Adipocyte (in vitro differentiated cells): ENCODE measurements at regions not wholly inside any gene's neighbourhood (a gene's known extent, or its start where the extent isn't known, plus 50 kb on each side); places are given as distances from the start of the nearest gene placed in this dataset.

Experiments
- DNase-seq: peaks from one replicate; pipeline ENCODE4 v3.0.0-alpha.2; 2015; ENCODE audit warnings: low read depth
- H3K27me3 ChIP-seq: replicated peaks from 2 replicates; pipeline ENCODE4 v1.7.0; 2013; ENCODE audit warnings: mild to moderate bottlenecking, low read length, moderate library complexity; ENCODE audit not compliant: control insufficient read depth, insufficient read depth
- H3K36me3 ChIP-seq: 2 replicates; pipeline ENCODE4 v1.7.0; 2013; ENCODE audit warnings: low read length, mild to moderate bottlenecking, moderate library complexity; ENCODE audit not compliant: control insufficient read depth, insufficient read depth, severe bottlenecking
- H3K4me1 ChIP-seq: 2 replicates; pipeline ENCODE4 v1.7.0; 2013; ENCODE audit warnings: mild to moderate bottlenecking, low read length, moderate library complexity; ENCODE audit not compliant: control insufficient read depth, insufficient read depth
- H3K4me3 ChIP-seq: 2 replicates; pipeline ENCODE4 v1.7.0; 2013; ENCODE audit warnings: mild to moderate bottlenecking, low read length, moderate library complexity
- H3K9ac ChIP-seq: 2 replicates; pipeline ENCODE4 v1.7.0; 2013; ENCODE audit warnings: mild to moderate bottlenecking, low read length, moderate library complexity
- H3K9me3 ChIP-seq: 2 replicates; pipeline ENCODE4 v1.7.0; 2013; ENCODE audit warnings: mild to moderate bottlenecking, low read length, moderate library complexity; ENCODE audit not compliant: control insufficient read depth

DNA sequence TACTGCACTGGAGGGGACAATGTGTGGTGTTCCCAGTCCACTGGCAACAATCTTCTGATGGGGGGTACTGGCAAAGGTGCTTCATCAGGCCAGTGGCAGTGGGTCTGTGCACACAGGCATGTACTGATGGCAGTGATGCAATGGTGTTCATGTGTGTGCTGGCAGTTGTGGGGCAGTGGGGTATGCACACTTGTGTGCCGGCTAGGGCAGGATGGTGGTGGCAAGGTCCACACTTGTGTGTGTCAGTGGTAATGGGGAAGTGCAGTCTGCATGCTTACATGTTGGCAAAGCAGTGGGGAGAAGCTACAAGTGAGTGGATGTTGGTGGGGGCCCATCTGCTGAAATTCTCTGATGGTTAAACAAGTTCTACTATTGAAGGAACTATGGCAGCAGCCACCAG, 504.6 kb upstream of the ZNF462 start:
- H3K9me3 ChIP-seq: no peaks in the 10 kb centered on the region
- no peak overlapping the region for H3K9ac ChIP-seq
- no peaks in the 10 kb centered on the region for H3K27me3 ChIP-seq
- no peak overlapping the region for H3K4me3 ChIP-seq
- H3K4me1 ChIP-seq: no peaks in the 10 kb centered on the region
- no peak for DNase-seq
- H3K36me3 ChIP-seq: no peaks in the 10 kb centered on the region

GRCh38 chr9:106376689-106377088, 486.3 kb upstream of the ZNF462 start:
- Histone ChIP-seq H3K36me3 (no peaks in the 10 kb centered on the region), H3K9ac (no peak overlapping the region), H3K4me1 (no peaks in the 10 kb centered on the region), H3K4me3 (no peak overlapping the region), H3K27me3 (no peaks in the 10 kb centered on the region), H3K9me3 (peaks cover 6% of the 10 kb centered on the region)
- no peak for DNase-seq

GRCh38 chr9:106383072-106383471, 479.9 kb upstream of the ZNF462 start:
- no peaks in the 10 kb centered on the region for H3K4me1 ChIP-seq

DNA sequence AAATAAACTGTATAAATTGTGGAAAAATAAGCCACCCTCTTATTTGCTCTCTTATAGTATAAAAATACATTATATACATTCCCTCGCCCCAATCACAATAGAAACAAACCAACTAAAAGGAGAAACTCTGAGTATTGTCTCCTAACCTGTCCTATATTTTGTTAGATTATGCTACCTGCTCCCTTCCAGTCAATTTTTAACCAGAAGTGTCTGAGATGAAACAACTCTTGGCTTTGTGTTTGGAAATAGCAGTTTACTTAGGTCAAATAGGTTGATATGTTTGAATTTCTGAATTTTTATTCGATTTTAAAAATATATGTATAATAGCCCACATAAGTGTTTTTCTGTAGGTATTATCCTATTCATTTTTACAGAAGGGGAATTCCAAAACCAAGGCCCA, 475.0 kb upstream of the ZNF462 start:
- Histone ChIP-seq H3K9me3 (no peaks in the 10 kb centered on the region), H3K4me3 (no peak overlapping the region), H3K4me1 (no peaks in the 10 kb centered on the region), H3K9ac (no peak overlapping the region), H3K27me3 (no peaks in the 10 kb centered on the region), H3K36me3 (no peaks in the 10 kb centered on the region)
- no peak for DNase-seq

More at GRCh38 chr9:106383072-106383471, 479.9 kb upstream of the ZNF462 start:
- Histone ChIP-seq H3K9ac (no peak overlapping the region), H3K27me3 (no peaks in the 10 kb centered on the region), H3K9me3 (no peaks in the 10 kb centered on the region), H3K4me3 (no peak overlapping the region), H3K36me3 (no peaks in the 10 kb centered on the region)
- DNase-seq: no peak

DNA sequence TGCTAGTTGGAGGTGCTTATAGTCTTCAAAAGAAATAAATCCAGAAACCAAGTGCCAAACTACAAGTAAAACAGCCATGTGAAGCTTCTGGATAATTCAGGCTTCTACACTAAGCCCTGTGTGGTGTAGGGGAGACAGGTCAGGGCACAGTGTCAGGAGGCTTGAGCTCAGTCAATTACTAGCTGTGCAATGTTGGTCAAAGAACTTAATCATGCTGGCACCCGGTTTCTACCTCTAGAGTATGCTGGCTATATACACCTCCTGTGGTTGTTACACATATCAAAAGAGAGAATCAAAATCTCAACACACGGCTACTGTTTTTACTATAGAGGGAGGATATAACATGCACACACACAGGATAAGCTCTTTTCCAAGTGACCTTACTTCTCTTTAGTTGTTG, 469.7 kb upstream of the ZNF462 start:
- H3K9me3 ChIP-seq: no peaks in the 10 kb centered on the region
- no peaks in the 10 kb centered on the region for H3K27me3 ChIP-seq
- H3K4me1 ChIP-seq: no peaks in the 10 kb centered on the region
- H3K36me3 ChIP-seq: no peaks in the 10 kb centered on the region
- no peak overlapping the region for H3K9ac ChIP-seq
- DNase-seq: no peak
- H3K4me3 ChIP-seq: no peak overlapping the region

GRCh38 chr9:106400170-106400569, 462.8 kb upstream of the ZNF462 start:
- Histone ChIP-seq H3K27me3 (no peaks in the 10 kb centered on the region), H3K4me1 (no peaks in the 10 kb centered on the region)
- DNase-seq: no peak

DNA sequence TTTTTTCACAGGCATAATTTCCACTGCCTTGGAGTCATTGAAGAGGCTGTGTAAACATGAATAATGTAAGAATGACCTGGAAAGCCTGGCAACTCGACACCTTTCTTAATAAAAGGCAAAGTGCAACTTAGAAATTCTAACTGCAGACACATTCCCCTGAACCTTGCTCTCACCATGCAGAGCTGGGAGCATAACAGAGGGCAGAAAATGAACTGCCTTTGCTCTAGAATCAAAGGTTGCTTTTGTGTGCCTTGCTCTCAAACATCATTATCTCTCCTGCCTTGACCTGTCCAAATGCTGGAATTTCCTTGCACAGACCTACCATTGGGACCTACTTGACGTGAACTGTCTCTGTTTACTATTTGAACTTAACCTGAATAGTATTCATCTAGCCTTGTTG, 462.0 kb upstream of the ZNF462 start:
- DNase-seq: no peak

More at GRCh38 chr9:106400170-106400569, 462.8 kb upstream of the ZNF462 start:
- H3K36me3 ChIP-seq: no peaks in the 10 kb centered on the region
- no peak overlapping the region for H3K9ac ChIP-seq
- H3K4me3 ChIP-seq: no peak overlapping the region
- H3K9me3 ChIP-seq: no peaks in the 10 kb centered on the region

GRCh38 chr9:106403081-106403480, 459.9 kb upstream of the ZNF462 start:
- Histone ChIP-seq H3K4me1 (no peaks in the 10 kb centered on the region), H3K4me3 (no peak overlapping the region), H3K9me3 (no peaks in the 10 kb centered on the region)

More for the DNA sequence above, 462.0 kb upstream of the ZNF462 start:
- H3K9me3 ChIP-seq: no peaks in the 10 kb centered on the region
- H3K9ac ChIP-seq: no peak overlapping the region
- no peaks in the 10 kb centered on the region for H3K4me1 ChIP-seq
- no peak overlapping the region for H3K4me3 ChIP-seq
- no peaks in the 10 kb centered on the region for H3K27me3 ChIP-seq
- H3K36me3 ChIP-seq: no peaks in the 10 kb centered on the region

GRCh38 chr9:106404137-106404536, 458.8 kb upstream of the ZNF462 start:
- no peaks in the 10 kb centered on the region for H3K36me3 ChIP-seq
- H3K9me3 ChIP-seq: no peaks in the 10 kb centered on the region
- H3K4me1 ChIP-seq: no peaks in the 10 kb centered on the region
- H3K27me3 ChIP-seq: no peaks in the 10 kb centered on the region
- no peak overlapping the region for H3K9ac ChIP-seq
- no peak for DNase-seq
- H3K4me3 ChIP-seq: no peak overlapping the region

More at GRCh38 chr9:106403081-106403480, 459.9 kb upstream of the ZNF462 start:
- DNase-seq: no peak
- no peaks in the 10 kb centered on the region for H3K36me3 ChIP-seq
- H3K27me3 ChIP-seq: no peaks in the 10 kb centered on the region
- H3K9ac ChIP-seq: no peak overlapping the region

DNA sequence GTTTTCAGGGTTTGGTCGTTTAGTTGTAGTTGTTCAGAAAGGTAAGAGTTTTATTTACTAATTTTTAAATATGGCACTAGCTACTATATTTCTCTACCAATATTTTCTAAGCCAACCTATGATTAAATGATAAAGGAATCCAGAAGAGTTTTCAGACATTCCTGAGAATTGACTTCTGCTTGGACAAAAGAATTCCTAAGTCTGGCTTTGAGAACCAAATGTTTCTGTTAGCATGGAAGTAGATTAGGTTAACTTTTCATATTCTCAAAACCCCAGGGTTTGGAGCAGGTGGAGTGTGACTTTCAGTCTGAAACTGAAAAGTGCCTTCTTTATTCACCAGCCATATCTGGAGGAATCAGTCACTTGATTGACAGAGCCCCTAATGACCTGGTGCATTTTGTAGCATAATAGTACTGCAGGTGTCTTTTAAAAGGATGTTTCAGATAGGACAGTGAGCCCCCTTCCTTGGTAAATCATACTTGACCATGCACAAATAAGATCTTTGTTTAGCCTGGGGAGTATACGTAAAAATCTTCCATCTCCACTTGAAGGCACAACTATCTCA, 457.0 kb upstream of the ZNF462 start:
- Histone ChIP-seq H3K4me3 (no peak overlapping the region), H3K27me3 (no peaks in the 10 kb centered on the region), H3K9me3 (no peaks in the 10 kb centered on the region), H3K4me1 (no peaks in the 10 kb centered on the region), H3K9ac (no peak overlapping the region), H3K36me3 (no peaks in the 10 kb centered on the region)
- no peak for DNase-seq

DNA sequence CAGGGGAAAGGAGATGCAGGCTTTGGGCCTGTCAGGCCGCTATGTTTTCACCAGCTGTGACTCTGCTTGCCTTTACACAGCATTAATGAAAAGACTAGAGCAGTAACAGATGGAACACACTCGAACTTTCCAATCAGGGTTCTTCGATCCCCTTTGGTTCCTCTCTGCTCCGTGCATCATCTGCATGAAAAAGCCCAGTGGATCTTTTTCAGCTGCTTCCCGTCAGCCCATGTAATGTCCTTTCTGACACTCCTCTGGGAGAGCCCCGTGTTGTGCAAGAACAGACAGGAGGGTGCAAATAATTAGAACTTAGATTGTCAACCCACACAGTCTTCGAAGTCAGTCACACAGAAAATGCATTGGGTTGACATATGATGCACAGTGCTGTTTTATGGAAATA, 448.9 kb upstream of the ZNF462 start:
- Histone ChIP-seq H3K27me3 (no peaks in the 10 kb centered on the region), H3K4me3 (no peak overlapping the region), H3K36me3 (no peaks in the 10 kb centered on the region), H3K9me3 (no peaks in the 10 kb centered on the region), H3K9ac (no peak overlapping the region), H3K4me1 (no peaks in the 10 kb centered on the region)
- DNase-seq: no peak

GRCh38 chr9:106417685-106418084, 445.3 kb upstream of the ZNF462 start:
- no peak overlapping the region for H3K4me3 ChIP-seq
- no peaks in the 10 kb centered on the region for H3K9me3 ChIP-seq
- no peaks in the 10 kb centered on the region for H3K4me1 ChIP-seq
- no peaks in the 10 kb centered on the region for H3K36me3 ChIP-seq
- no peak overlapping the region for H3K9ac ChIP-seq
- no peaks in the 10 kb centered on the region for H3K27me3 ChIP-seq
- no peak for DNase-seq
